Stimulated activated memory B cell treated with anti-CD40 and anti-IgM and Interleukin-4, amounts not matched to agents 10 μg/mL and 1 μg/mL and 100 μg/mL, for 72 hours (primary cell): ENCODE measurements at regions not wholly inside any gene's neighbourhood (a gene's known extent, or its start where the extent isn't known, plus 50 kb on each side); places are given as distances from the start of the nearest gene placed in this dataset.

Source experiments
- ATAC-seq: fragments of 150-1000 bp; cut with Tn5 transposase; 2 replicates; pipeline ENCODE4 v1.10.0; 2021
- H3K27ac Mint-ChIP-seq: one replicate; pipeline ENCODE4 v1.8.0; 2022; ENCODE audit warnings: mild to moderate bottlenecking, mixed read lengths
- H3K27me3 Mint-ChIP-seq: one replicate; pipeline ENCODE4 v1.8.0; 2022; ENCODE audit warnings: mixed read lengths
- H3K36me3 Mint-ChIP-seq: one replicate; pipeline ENCODE4 v1.8.0; 2022; ENCODE audit warnings: mixed read lengths
- H3K4me1 Mint-ChIP-seq: one replicate; pipeline ENCODE4 v1.8.0; 2022; ENCODE audit warnings: mixed read lengths
- H3K4me3 Mint-ChIP-seq: one replicate; pipeline ENCODE4 v1.8.0; 2022; ENCODE audit warnings: mild to moderate bottlenecking, moderate library complexity, mixed read lengths
- H3K9me3 Mint-ChIP-seq: one replicate; pipeline ENCODE4 v1.8.0; 2022; ENCODE audit warnings: mixed read lengths

DNA sequence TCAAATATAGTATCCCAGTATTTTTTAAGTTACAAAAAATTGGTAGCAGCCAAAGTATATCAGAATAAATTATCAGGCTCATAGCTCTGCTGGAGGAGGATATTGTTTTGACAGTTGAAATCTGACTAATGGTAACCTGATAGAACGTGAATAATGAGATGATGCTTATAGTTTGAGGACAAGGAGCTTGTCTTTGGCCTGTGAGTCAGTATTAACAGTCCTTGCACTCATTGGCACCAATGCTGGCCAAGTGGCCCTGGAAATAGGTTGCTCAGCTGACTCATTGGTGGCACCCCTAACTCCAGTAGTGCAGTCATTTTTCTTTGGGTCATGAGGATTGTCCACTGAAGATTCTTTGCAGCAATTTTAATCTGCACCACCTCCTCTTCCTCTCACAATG, 203.3 kb upstream of the JADE1 start:
- Mint-ChIP-seq H3K4me3 (no peak overlapping the region), H3K27ac (no peak overlapping the region), H3K27me3 (peaks cover 27% of the 10 kb centered on the region), H3K36me3 (no peaks in the 10 kb centered on the region), H3K4me1 (no peaks in the 10 kb centered on the region), H3K9me3 (no peaks in the 10 kb centered on the region)
- ATAC-seq: no peak

DNA sequence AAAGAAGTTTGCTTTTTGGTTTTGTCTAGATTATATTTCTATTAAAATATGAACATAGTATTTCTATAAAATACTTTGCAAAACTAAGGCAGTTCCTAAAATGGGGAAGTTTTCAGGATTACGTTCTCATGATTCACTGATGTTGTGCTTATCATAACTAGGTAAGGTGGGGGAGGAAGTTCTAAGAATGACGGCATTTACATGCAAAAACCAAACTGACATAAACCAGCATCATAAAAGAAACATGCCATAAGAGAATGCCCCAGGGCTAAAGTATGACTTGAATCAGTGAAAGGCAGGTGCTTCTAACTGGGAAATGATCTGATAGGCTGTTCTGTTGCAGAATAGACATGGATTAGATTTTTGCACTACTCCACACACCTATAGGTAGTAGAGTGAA, 204.7 kb upstream of the JADE1 start:
- H3K9me3 Mint-ChIP-seq: no peaks in the 10 kb centered on the region
- no peaks in the 10 kb centered on the region for H3K36me3 Mint-ChIP-seq
- H3K4me1 Mint-ChIP-seq: no peaks in the 10 kb centered on the region
- ATAC-seq: no peak
- H3K27me3 Mint-ChIP-seq: peaks cover 38% of the 10 kb centered on the region
- no peak overlapping the region for H3K4me3 Mint-ChIP-seq
- H3K27ac Mint-ChIP-seq: no peak overlapping the region

DNA sequence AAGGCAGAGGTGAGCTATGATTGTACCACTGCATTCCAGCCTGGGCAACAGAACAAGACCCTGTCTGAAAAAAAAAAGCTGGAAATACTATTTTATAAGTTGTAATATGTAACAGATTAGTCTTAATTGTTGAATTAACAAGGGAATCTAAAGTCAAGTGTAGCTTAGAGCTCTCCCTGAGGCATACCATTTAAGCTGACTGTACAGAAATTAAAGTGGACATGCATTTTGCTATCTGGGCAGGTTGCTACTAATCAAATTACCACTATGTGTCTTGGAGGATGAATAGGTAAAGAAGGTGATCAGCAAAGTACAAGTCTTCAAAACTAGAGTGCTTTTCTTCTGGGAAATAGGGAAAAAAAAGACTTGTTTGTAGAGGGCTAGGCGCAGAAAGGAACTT, 205.3 kb upstream of the JADE1 start:
- Mint-ChIP-seq H3K27ac (no peak overlapping the region), H3K36me3 (no peaks in the 10 kb centered on the region), H3K27me3 (peaks cover 36% of the 10 kb centered on the region), H3K4me1 (no peaks in the 10 kb centered on the region), H3K4me3 (no peak overlapping the region), H3K9me3 (no peaks in the 10 kb centered on the region)
- ATAC-seq: no peak

DNA sequence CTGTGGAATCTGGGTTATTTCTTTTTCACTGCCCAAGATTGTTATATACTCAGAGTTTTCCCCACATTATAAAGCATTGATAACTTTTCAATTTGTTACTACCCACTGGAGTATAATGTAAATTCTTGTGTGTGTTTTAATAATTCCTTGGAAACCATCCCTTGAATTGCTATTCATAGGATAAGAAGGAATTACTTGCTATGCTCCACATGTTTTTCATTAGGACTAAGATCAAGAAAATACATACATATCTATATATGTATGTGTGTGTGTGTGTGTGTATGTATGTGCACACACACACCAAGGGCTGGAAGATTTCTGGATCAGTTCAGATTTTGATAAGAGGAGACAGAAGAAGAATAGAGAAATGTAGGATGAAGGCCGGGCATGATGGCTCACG, 206.4 kb upstream of the JADE1 start:
- Mint-ChIP-seq H3K9me3 (no peaks in the 10 kb centered on the region), H3K4me3 (no peak overlapping the region), H3K27ac (no peak overlapping the region), H3K27me3 (peaks cover 31% of the 10 kb centered on the region), H3K4me1 (no peaks in the 10 kb centered on the region), H3K36me3 (no peaks in the 10 kb centered on the region)
- ATAC-seq: no peak

DNA sequence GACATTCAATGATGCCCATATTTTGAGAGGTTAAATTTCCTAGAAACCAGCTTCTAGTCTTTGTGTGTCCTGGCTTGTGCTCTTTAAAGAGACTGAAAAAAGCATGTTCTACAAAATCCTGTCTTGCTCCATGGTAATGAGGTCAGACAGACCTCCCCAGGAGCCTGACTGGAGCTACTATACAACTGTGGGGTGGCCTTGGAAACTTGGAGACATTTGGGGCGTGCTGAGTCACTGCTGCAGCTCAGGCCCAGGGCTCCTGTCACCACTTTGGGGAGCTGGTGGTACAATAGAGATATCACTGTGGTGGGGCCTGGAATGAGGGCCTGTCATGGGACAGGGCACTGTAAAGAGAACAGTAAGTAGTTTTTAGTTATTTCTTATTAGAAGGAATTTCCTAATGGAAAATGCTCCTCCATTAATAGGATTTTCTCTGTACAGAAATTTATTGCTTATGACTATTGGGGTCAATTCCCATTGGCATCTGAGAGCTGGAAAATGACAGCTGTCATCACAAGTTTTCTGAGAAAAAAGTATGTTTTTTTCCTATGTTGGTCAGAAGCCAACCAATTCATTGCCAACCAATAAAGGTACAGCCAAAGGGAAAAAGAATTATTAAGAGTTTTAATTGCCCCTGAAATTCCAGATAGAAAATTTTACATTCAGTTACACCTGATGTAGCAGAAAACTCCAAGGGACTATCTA, 207.4 kb upstream of the JADE1 start:
- Mint-ChIP-seq H3K4me1 (no peaks in the 10 kb centered on the region), H3K4me3 (no peak overlapping the region), H3K9me3 (no peaks in the 10 kb centered on the region), H3K36me3 (no peaks in the 10 kb centered on the region), H3K27me3 (peaks cover 28% of the 10 kb centered on the region), H3K27ac (no peak overlapping the region)
- ATAC-seq: no peak

DNA sequence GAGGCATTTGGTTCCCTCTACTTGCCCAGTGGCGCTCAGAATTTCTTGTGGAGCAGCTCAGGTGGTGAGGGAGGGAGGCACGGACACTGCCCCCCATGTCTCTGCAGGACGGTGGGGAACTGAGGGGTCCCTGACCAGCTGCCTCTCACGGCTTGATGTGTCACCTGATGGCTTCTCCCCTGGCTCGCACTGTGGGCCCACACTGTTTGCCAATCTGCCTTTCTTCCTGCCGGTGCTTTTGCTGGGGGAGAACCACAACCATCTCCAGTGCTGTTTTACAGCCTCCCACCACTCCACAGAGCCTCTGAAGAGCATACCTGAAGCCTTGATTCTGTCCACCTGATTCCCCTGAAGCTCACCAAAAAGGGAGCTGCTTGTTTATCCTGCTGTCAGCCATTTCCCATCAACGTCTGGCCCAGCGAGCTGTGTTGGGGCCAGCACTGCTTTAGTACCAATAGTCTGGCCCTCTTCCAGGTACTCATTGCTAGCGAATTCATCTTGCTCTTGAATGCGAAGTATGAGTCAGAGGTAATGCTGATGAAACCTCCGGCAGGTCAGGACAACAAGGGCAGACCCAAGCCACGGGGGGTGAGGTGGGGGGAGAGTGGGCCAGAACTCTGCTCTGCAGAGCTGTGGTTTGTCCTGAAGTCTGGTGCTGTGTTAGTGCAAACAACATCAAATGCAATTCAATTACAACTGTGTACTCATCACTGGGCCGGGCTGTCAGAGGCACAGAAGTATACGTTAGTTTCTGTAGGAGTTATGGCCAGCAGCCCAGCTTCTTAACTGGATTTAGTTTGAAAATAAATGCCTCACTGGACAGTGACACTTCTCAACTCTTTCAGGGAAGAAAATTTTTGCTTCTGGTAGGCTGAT, 208.3 kb upstream of the JADE1 start:
- no peaks in the 10 kb centered on the region for H3K36me3 Mint-ChIP-seq
- H3K4me3 Mint-ChIP-seq: no peak overlapping the region
- peaks cover 3% of the 10 kb centered on the region for H3K9me3 Mint-ChIP-seq
- peaks cover 28% of the 10 kb centered on the region for H3K27me3 Mint-ChIP-seq
- no peak for ATAC-seq
- no peaks in the 10 kb centered on the region for H3K4me1 Mint-ChIP-seq
- H3K27ac Mint-ChIP-seq: no peak overlapping the region

DNA sequence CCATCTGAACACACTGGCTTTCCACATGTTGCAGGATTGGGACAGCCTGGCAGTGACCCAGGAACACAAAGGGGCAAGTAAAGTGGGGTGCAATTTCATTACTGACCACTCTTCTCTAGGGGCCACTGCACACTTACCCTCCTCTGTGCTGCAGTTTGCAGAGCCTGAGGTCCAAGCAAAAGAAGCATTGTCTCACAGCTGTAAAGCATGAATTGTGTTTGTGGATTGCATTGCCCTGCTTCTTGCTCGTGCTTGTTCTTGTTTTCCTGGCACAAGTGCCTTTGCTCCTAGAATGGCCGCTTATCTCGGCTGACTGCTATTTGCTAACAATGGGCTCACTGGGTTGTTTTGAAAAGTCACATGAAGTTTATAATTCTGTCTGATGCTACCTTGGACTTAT, 209.1 kb upstream of the JADE1 start:
- Mint-ChIP-seq H3K4me1 (no peaks in the 10 kb centered on the region), H3K9me3 (peaks cover 7% of the 10 kb centered on the region), H3K27me3 (peaks cover 28% of the 10 kb centered on the region), H3K36me3 (no peaks in the 10 kb centered on the region), H3K27ac (no peak overlapping the region), H3K4me3 (no peak overlapping the region)
- ATAC-seq: no peak

DNA sequence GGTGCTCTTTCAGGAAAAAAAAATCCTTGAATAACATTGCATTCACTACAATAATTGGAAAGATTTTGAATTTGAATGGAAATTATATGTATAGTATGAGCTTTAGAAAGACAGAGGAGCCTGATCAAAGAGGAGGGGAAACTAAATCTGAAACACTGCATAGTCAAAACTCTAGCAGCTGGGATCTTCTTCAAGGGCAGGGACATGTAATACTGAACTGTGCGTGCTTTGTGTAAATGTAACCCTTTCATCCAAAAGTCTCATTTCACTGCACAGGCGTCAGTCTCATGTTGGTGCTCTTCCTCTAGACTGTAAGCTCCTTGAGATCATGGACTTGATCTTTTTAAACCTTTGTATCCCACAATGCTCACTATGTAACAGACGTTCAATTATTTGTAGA, 212.0 kb upstream of the JADE1 start:
- H3K4me1 Mint-ChIP-seq: no peaks in the 10 kb centered on the region
- H3K36me3 Mint-ChIP-seq: no peaks in the 10 kb centered on the region
- H3K4me3 Mint-ChIP-seq: no peak overlapping the region
- peaks cover 16% of the 10 kb centered on the region for H3K9me3 Mint-ChIP-seq
- no peak overlapping the region for H3K27ac Mint-ChIP-seq
- no peak for ATAC-seq
- peaks cover 28% of the 10 kb centered on the region for H3K27me3 Mint-ChIP-seq

DNA sequence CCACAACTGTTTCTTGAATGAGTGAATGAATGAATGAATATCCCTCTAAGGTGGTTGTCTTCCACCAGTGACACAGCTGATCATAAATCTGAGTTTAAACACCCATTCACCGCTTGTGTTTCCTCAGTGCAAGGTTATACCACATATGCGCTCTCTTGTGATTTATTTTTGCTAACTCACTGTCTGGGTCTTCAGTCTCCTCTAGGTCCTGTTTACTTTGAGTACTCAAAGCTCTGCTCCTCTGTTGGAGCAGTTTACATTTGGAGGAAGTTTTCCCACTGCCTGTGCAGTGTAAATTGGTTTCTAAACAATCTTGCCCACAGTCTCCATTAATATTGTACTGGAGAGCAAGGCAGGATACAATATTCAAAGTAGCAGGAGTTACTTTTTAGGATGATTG, 212.6 kb upstream of the JADE1 start:
- H3K27me3 Mint-ChIP-seq: peaks cover 28% of the 10 kb centered on the region
- no peak for ATAC-seq
- peaks cover 16% of the 10 kb centered on the region for H3K9me3 Mint-ChIP-seq
- H3K27ac Mint-ChIP-seq: no peak overlapping the region
- no peaks in the 10 kb centered on the region for H3K4me1 Mint-ChIP-seq
- H3K4me3 Mint-ChIP-seq: no peak overlapping the region
- no peaks in the 10 kb centered on the region for H3K36me3 Mint-ChIP-seq

DNA sequence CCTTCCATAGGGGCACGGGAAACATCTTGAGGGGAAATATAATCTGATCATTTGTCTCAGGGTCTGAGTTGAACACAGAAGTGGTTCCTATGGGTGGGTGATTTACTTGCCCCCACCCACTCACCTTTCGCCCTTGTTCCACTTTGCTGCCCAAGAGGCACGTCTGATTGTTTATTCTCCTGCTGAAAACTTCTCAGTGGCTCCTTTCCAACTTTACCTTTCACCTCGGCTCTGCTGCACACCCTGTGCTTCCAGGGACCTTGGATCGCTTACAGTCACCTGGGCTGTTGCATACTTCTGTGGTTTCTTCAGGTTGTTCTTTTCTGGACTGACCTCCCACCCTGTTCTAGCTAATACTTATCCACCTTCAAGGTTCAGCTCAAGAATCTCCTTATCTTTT, 213.4 kb upstream of the JADE1 start:
- Mint-ChIP-seq H3K36me3 (no peaks in the 10 kb centered on the region), H3K4me1 (no peaks in the 10 kb centered on the region), H3K4me3 (no peak overlapping the region), H3K27ac (no peak overlapping the region), H3K27me3 (peaks cover 24% of the 10 kb centered on the region), H3K9me3 (peaks cover 16% of the 10 kb centered on the region)
- no peak for ATAC-seq

DNA sequence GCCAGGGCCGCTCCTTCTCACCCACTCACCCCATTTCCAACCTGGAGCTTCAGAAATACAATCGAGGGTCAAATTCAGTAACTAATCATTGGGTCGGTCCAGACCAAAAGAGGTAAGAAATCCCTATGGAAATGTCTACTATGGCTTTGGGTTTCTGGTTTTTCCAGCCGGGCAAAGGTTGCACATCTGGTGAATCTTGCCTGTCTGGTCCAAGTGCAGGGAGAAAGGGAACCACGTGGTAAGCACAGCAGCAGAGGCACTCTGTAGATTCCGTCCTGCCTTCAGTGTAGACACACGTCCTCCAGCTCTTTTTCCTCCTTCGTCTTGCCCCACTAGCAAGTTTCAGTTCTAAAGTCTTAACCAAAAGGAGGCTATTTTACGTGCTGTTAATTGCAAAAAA, 218.0 kb upstream of the JADE1 start:
- peaks cover 16% of the 10 kb centered on the region for H3K9me3 Mint-ChIP-seq
- H3K4me3 Mint-ChIP-seq: no peak overlapping the region
- no peak for ATAC-seq
- H3K27me3 Mint-ChIP-seq: no peaks in the 10 kb centered on the region
- no peak overlapping the region for H3K27ac Mint-ChIP-seq
- no peaks in the 10 kb centered on the region for H3K36me3 Mint-ChIP-seq
- H3K4me1 Mint-ChIP-seq: no peaks in the 10 kb centered on the region

DNA sequence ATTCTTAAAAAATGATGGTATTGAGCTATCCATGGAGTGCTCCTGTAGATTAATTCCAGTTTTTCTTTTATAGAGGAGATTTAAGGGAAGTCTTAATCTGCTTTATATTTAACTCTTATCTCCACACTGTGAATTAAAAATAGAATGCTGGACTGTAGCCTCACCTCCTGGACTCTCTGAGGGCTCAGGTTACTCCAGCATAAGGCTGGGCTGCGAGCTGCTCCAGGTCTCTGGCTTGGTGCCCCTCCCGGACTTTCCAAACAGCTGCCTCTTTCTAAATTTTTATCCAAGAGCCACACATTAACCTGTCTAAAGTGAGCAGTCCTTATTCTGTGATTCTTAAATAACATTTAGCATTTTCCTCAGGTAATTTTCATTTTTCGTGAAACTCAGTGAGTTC, 218.7 kb upstream of the JADE1 start:
- ATAC-seq: no peak
- H3K4me3 Mint-ChIP-seq: no peak overlapping the region
- no peak overlapping the region for H3K27ac Mint-ChIP-seq
- no peaks in the 10 kb centered on the region for H3K36me3 Mint-ChIP-seq
- no peaks in the 10 kb centered on the region for H3K27me3 Mint-ChIP-seq
- H3K9me3 Mint-ChIP-seq: peaks cover 11% of the 10 kb centered on the region
- H3K4me1 Mint-ChIP-seq: no peaks in the 10 kb centered on the region

DNA sequence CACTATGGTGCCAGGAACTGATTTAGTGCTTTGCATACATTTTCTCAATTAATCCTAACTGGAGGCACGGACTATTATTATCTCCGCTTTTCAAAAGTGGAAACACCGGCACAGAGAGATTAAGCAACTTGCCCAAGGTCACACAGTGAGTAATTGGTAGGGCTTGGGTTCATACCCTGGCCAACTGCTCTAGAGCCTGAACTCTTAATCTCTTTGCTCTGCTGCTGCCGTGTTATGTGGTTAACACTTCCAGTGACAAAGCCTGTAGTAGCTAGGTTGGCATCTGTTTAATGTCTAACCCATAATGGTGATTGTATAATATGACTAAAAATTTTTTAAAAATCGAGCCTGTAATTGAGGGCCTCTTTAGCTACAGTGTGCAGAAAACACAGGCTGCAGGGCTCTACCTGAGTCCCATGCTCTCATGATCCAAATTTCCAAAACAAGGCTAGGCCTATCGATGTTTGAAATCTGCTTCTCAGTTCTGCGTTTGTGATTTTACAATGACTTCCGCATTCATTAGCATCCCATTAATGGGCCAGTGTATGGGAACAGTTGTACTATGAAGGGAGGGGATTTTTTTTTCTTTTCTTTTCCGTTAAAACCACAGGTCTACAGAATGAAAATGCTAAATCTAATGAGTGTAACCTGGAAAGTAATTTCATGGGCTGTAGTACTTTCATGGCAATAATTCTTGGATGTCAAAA, 219.3 kb upstream of the JADE1 start:
- Mint-ChIP-seq H3K27me3 (no peaks in the 10 kb centered on the region), H3K4me1 (no peaks in the 10 kb centered on the region), H3K36me3 (no peaks in the 10 kb centered on the region), H3K4me3 (no peak overlapping the region), H3K27ac (no peak overlapping the region), H3K9me3 (peaks cover 9% of the 10 kb centered on the region)
- no peak for ATAC-seq

DNA sequence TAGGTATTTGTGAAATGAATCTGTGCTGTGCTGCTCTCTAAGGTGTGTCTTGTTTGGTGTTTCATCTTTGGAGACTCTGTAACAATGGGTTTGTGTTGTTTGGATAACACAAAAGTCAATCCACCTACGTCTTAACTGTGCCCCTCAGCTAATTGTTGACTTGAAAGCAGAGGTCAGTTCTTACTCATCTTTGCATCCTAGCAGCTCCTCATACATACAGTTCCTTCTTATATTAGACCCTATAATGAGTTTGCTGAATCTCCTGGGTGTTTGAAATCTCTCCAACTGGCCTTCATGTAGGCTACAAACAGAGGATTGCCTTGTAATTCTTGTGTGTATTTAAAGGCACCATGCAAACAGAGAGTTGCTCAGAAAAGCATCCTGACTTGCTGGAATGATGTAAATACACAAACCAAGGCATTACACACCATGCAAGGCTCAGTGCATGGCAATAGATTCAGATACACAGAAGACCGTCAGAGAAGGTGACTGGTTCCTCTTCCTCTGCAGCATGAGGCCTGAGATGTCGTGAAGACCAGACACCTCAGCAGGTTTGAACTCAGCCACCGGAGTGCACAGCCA, 220.0 kb upstream of the JADE1 start:
- no peak for ATAC-seq
- Mint-ChIP-seq H3K36me3 (no peaks in the 10 kb centered on the region), H3K27me3 (no peaks in the 10 kb centered on the region), H3K4me1 (no peaks in the 10 kb centered on the region), H3K4me3 (no peak overlapping the region), H3K27ac (no peak overlapping the region), H3K9me3 (peaks cover 6% of the 10 kb centered on the region)

DNA sequence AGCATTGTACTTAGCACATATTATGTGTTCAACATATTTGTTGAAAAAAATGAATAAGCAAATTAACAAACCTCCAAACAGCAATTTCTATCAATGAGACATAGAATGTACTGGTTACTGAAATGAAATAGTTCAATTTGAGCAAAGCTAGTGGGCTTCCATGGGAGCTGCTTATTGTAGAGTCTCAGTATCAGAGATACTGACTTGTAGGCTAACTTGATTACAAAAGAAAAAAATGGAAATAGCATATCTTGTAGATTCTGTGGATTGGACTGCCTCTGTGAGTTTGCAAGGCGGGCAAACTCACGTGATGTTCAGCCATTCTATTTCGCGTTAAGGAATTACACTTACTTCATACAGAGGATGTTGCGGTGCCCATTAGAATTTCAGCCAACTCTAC, 222.1 kb upstream of the JADE1 start:
- no peaks in the 10 kb centered on the region for H3K27me3 Mint-ChIP-seq
- no peaks in the 10 kb centered on the region for H3K36me3 Mint-ChIP-seq
- H3K27ac Mint-ChIP-seq: no peak overlapping the region
- H3K9me3 Mint-ChIP-seq: no peaks in the 10 kb centered on the region
- ATAC-seq: no peak
- H3K4me1 Mint-ChIP-seq: no peaks in the 10 kb centered on the region
- no peak overlapping the region for H3K4me3 Mint-ChIP-seq
